Body of pancreas (tissue), 4 donors: ENCODE measurements at regions not wholly inside any gene's neighbourhood (a gene's known extent, or its start where the extent isn't known, plus 50 kb on each side); places are given as distances from the start of the nearest gene placed in this dataset.

Experiments
- ATAC-seq: fragments of 150-250 bp; one replicate; pipeline ENCODE4 v1.9.1; 2016
- DNase-seq, 4 donors: peaks; one replicate each; pipeline ENCODE4 v3.0.0-alpha.2; 2019
- H3K27ac ChIP-seq, 4 donors: fragments of 200-600 bp; sonication (generic); 1 replicate in 3 of 4; 2 replicates in 1 of 4; pipeline versions ENCODE4 v1.5.1 to v1.6.1; 2016 to 2019; ENCODE audit warnings: mild to moderate bottlenecking in 1 of 4, mixed read lengths in 1 of 4, moderate library complexity in 1 of 4
- H3K27me3 ChIP-seq, 2 donors: fragments of 200-600 bp; sonication (generic); one replicate each; pipeline ENCODE4 v1.6.0; 2016; ENCODE audit warnings: mild to moderate bottlenecking in 1 of 2
- H3K36me3 ChIP-seq, 2 donors: fragments of 200-600 bp; sonication (generic); replicated peaks in 1 of 2; 2 replicates each; pipeline ENCODE4 v1.5.1; 2016; ENCODE audit warnings: low read depth in 2 of 2; ENCODE audit not compliant: insufficient read depth in 1 of 2
- H3K4me1 ChIP-seq: fragments of 200-600 bp; sonication (generic); one replicate; pipeline ENCODE4 v1.6.0; 2016
- H3K4me3 ChIP-seq, 2 donors: fragments of 200-600 bp; sonication (generic); 1 replicate in 1 of 2; 2 replicates in 1 of 2; pipeline ENCODE4 v1.5.1; 2016 to 2019
- H3K9me3 ChIP-seq, 3 donors: fragments of 200-600 bp; sonication (generic); 1 replicate in 2 of 3; 2 replicates in 1 of 3; pipeline ENCODE4 v1.5.1; 2016
- CTCF ChIP-seq, 7 experiments: fragments of 450-650 bp in 4 of 7; fragments of 200-600 bp in 3 of 7; sonication (generic) in 3 of 7; IDR thresholded peaks; one replicate each; pipeline ENCODE4 v1.5.1; 2016 to 2019; ENCODE audit warnings: antibody characterized with exemption in 7 of 7
- POLR2A ChIP-seq, 3 donors: fragments of 450-650 bp; IDR thresholded peaks; one replicate each; pipeline ENCODE4 v1.6.1; 2016; ENCODE audit warnings: antibody characterized with exemption in 3 of 3, mild to moderate bottlenecking in 2 of 3
- WGBS, 2 donors: methylation state at CpG; one replicate each; pipeline ENCODE4 v1.1.5; 2017; 5-methylcytosine and 5-hydroxymethylcytosine counted together
- intact Hi-C: fragments of 100-400 bp; cut with DNase I; formaldehyde crosslinking; loops from one replicate; pipeline ENCODE4 v1.15.1; 2023

- Histone ChIP-seq H3K9me3 (no peaks in the 10 kb centered on the region), H3K27me3 (no peaks in the 10 kb centered on the region), H3K4me1 (peaks cover 7% of the 10 kb centered on the region), H3K4me3 (no peak overlapping the region), H3K27ac (no peak overlapping the region), H3K36me3 (no peaks in the 10 kb centered on the region)
- TF ChIP-seq POLR2A (IDR thresholded peaks at IDR 0.05) (no peak), CTCF (IDR thresholded peaks at IDR 0.05) (no peak)
- ATAC-seq: no peak
- intact Hi-C loops: no loop called here
- no peak for DNase-seq
- 95 to 100% methylated on average over 1 to 2 of the region's 2 CpGs for WGBS, 2 donors
Observed at GRCh38 chrX:107577933-107578332, 50.4 kb upstream of the PRPS1 start.
